Tongue (tissue), 1 donor: ENCODE measurements at regions not wholly inside any gene's neighbourhood (a gene's known extent, or its start where the extent isn't known, plus 50 kb on each side); places are given as distances from the start of the nearest gene placed in this dataset.

ENCODE experiments used
- DNase-seq: peaks from one replicate; pipeline ENCODE4 v3.0.0-alpha.2; 2015

- no peak for DNase-seq
These were observed 80.5 kb downstream of the FASTKD2 start for GRCh38 chr2:206845877-206846276.

GRCh38 chr2:206846331-206846730 is 80.9 kb downstream of the FASTKD2 start:
- DNase-seq = no peak

- no peak for DNase-seq
These were observed 81.8 kb downstream of the FASTKD2 start for GRCh38 chr2:206846981-206847834.

GRCh38 chr2:206850369-206850768 is 85.0 kb downstream of the FASTKD2 start:
- DNase-seq = no peak

GRCh38 chr2:206851521-206851920 is 86.1 kb downstream of the FASTKD2 start:
- no peak for DNase-seq

GRCh38 chr2:206853915-206854314 is 85.4 kb upstream of the CPO start:
- no peak for DNase-seq

GRCh38 chr2:206855585-206856433 is 83.5 kb upstream of the CPO start:
- no peak for DNase-seq

GRCh38 chr2:206856513-206856912 is 82.8 kb upstream of the CPO start:
- peak; percentile 13 for DNase-seq

- no peak for DNase-seq
These were observed 80.5 kb upstream of the CPO start for GRCh38 chr2:206858687-206859329.

- DNase-seq = no peak
These were observed 80.0 kb upstream of the CPO start for GRCh38 chr2:206859330-206859739.

GRCh38 chr2:206863196-206863595 is 76.1 kb upstream of the CPO start:
- peak; percentile 84 for DNase-seq

- DNase-seq = no peak
These were observed 75.6 kb upstream of the CPO start for GRCh38 chr2:206863716-206864115.

- DNase-seq = no peak
These were observed 72.3 kb upstream of the CPO start for GRCh38 chr2:206867006-206867405.

GRCh38 chr2:206869824-206870495 is 69.4 kb upstream of the CPO start:
- DNase-seq = no peak

GRCh38 chr2:206873423-206873822 is 65.9 kb upstream of the CPO start:
- no peak for DNase-seq

- DNase-seq = no peak
These were observed 63.6 kb upstream of the CPO start for GRCh38 chr2:206875701-206876100.

- no peak for DNase-seq
These were observed 63.0 kb upstream of the CPO start for GRCh38 chr2:206876216-206876860.

- DNase-seq = no peak
These were observed 57.5 kb upstream of the CPO start for GRCh38 chr2:206881708-206882410.

GRCh38 chr2:206886696-206887095 is 52.6 kb upstream of the CPO start:
- peak; percentile 50 for DNase-seq

GRCh38 chr2:206887745-206888144 is 51.6 kb upstream of the CPO start:
- no peak for DNase-seq
